ENCODE measurements at regions not wholly inside any gene's neighbourhood (a gene's known extent, or its start where the extent isn't known, plus 50 kb on each side); places are given as distances from the start of the nearest gene placed in this dataset.

DNA sequence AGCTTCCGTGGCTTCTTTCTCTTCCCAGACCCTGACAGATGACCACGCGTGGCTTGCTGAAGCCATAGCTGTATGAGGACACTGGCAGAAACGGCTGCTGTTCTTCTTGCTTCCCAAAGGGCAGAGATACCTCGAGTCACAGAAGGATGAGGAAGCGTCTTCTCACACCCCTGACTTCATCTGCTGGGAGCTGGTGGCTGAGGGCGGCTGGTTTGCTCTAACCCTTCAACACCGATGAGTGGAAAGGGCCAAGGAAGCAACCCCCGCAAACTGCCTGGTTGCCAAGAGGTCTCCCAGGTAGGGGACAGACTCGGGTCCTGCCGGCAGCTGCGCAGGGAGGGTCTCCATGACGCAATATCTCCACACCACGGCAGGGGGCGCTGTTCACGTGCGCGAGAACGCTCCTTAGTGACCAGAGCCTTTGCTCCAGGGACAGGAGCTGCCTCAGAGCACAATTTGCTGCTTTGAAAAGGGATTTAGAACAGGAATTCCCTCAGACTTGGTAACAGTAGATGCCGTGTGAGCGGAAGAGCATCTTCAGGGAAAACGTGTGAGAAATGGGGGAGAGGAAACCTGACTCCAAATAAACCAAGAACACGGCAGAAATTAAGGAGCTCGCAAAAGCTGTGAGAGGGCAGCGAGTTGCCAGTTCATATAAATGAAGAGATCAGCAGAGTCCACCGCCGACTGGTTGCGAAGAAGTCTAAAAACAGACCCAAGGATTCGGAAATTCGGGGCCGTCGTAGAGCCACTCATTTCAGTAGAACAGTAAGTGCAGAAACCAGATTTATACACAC, 80.2 kb downstream of the ERMARD start:
- TF ChIP-seq, protein P1, sequence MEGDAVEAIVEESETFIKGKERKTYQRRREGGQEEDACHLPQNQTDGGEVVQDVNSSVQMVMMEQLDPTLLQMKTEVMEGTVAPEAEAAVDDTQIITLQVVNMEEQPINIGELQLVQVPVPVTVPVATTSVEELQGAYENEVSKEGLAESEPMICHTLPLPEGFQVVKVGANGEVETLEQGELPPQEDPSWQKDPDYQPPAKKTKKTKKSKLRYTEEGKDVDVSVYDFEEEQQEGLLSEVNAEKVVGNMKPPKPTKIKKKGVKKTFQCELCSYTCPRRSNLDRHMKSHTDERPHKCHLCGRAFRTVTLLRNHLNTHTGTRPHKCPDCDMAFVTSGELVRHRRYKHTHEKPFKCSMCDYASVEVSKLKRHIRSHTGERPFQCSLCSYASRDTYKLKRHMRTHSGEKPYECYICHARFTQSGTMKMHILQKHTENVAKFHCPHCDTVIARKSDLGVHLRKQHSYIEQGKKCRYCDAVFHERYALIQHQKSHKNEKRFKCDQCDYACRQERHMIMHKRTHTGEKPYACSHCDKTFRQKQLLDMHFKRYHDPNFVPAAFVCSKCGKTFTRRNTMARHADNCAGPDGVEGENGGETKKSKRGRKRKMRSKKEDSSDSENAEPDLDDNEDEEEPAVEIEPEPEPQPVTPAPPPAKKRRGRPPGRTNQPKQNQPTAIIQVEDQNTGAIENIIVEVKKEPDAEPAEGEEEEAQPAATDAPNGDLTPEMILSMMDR (IDR thresholded peaks at IDR 0.05) = peak; percentile 88 to 97 (median 93)
- no peak for TF ChIP-seq POLR2A (IDR thresholded peaks at IDR 0.05)

All from body of pancreas (tissue), 4 donors.